ENCODE measurements at regions not wholly inside any gene's neighbourhood (a gene's known extent, or its start where the extent isn't known, plus 50 kb on each side); places are given as distances from the start of the nearest gene placed in this dataset.
"Not testable (repeated sequence)": the region's sequence is repeated elsewhere in the genome, so short reads cannot be mapped to it uniquely, and the experiment has no call there.

DNA sequence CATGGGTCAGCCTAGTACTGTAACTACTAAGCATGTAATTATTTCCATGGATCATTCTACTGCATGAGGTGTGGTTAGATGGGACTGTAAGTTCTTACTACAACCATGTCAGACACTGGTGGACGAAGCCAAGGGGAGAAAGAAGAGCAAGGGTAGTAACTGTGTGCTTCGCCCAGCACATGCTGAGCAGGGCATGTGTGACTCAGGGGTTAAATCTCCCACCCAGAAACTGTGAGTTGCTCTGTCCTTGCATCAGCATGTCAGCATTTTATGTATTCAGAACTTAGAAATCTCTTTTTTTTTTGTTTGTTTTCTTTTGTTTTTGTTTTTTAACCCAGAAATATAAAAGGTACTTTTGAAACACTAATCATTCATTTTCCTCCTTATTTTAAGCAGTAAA is 436.6 kb upstream of the KLF12 start:
- ATAC-seq (no peak), DNase-seq (no peak)

DNA sequence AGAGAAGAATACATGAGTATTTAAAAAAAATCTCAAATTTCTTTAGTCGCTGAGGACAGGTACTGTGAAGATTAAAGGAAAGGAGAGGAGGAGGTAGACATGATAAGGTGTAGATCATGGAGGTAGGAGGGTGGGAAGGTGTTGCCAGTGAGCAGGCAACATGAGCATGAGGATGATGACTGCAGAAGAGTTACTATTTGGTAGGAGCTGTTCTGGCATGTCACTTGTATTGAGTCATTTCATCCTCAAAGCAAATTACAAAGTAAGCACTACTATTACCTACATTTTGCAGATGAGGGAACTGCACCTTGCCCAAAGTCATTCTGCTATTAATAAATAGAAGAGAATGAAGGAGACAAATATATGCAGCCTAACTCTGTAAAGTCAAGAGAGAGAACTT is 435.8 kb upstream of the KLF12 start:
- DNase-seq: no peak
- no peak for ATAC-seq

- DNase-seq (no peak), ATAC-seq (no peak)
These were observed 435.0 kb upstream of the KLF12 start for GRCh38 chr13:74569251-74569650.

- no peak for ATAC-seq
These were observed 433.3 kb upstream of the KLF12 start for GRCh38 chr13:74567485-74567884.

DNA sequence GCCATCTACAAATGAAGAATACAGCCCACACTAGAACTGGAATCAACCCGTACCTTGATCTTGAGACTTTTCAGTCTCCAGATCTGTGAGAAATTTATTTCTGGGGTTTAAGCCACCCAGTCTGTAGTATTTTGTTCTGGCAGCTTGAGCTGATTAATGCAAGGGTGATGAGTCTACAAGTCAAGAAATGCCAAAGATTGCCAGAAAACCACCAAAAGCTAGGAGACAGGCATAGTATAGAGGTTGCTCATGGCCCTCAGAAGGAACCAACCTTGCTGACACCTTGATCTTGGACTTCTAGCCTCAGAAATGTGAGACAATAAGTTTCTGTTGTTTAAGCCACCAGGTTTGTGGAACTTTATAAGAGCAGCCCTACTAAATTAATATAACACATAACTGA is 428.2 kb upstream of the KLF12 start:
- DNase-seq (no peak), ATAC-seq (no peak)

More at GRCh38 chr13:74567485-74567884, 433.3 kb upstream of the KLF12 start:
- no peak for DNase-seq

- no peak for DNase-seq
- ATAC-seq: no peak
These were observed 427.0 kb upstream of the KLF12 start for GRCh38 chr13:74561155-74561554.

GRCh38 chr13:74560325-74560724 is 426.1 kb upstream of the KLF12 start:
- ATAC-seq (no peak), DNase-seq (no peak)

DNA sequence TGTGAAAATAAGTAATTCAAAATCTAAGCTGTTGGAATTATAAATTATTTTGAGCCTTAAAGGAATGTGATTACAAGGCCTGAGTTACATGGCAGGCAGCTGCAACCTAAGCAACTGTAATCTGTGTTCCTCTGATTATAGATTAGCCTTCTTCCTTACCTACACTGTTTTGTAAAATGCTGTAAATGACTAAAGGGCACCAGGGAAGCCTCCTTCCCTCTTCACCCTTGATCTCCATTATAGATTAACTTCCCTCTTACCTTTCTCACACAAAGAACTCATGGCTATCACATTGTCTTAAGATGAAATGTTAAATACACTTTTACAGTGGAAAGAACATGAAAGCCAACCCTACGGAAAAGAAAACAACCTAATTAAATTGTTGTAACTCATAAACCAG is 423.7 kb upstream of the KLF12 start:
- no peak for DNase-seq
- ATAC-seq: no peak

DNA sequence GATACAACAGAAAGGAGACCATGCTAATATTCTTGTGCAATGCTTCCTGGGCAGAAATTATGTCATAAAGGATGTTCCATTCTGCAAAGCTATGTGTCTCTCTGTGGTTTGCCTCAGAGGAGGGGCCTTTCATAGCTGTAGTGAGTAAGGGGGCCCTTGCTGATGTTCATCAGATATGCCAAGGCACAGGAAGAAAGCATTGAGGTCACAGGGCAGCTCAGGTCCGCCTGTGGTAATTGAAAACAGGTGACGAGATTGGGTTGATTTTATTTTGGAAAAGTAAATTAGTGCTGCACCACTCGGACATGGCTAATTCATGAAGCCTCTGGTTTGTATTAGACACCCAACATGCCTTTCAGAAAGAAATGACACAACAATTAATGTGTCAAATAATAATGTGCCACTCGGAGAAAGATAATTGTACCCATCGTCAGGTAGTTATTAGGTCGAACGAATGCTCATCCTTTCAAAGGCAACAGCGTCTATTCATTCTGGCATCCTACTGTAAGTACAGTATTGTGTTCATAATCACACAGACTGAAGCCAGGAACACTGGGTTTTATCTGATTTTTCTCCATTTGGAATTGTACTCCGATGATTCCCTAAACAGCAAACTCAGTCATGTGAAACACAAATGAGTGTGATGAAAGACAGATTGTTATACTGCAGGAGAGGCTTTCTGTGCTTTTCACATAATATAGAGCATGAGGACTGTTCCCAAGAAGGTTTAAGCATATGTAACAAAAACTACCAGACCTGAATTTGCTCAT is 421.6 kb upstream of the KLF12 start:
- no peak for DNase-seq
- ATAC-seq: no peak

- no peak for DNase-seq
- no peak for ATAC-seq
These were observed 421.0 kb upstream of the KLF12 start for GRCh38 chr13:74555276-74555625.

GRCh38 chr13:74554569-74555275 is 420.5 kb upstream of the KLF12 start:
- no peak for ATAC-seq
- no peak for DNase-seq

- DNase-seq (no peak), ATAC-seq (peak; percentile 69)
These were observed 415.8 kb upstream of the KLF12 start for GRCh38 chr13:74550039-74550438.

- not testable (repeated sequence) for ATAC-seq, DNase-seq
These were observed 402.4 kb upstream of the KLF12 start for GRCh38 chr13:74536649-74537048.

GRCh38 chr13:74533226-74533625 is 399.0 kb upstream of the KLF12 start:
- no peak for ATAC-seq
- no peak for DNase-seq

- no peak for ATAC-seq
These were observed 395.8 kb upstream of the KLF12 start for GRCh38 chr13:74530011-74530410.

DNA sequence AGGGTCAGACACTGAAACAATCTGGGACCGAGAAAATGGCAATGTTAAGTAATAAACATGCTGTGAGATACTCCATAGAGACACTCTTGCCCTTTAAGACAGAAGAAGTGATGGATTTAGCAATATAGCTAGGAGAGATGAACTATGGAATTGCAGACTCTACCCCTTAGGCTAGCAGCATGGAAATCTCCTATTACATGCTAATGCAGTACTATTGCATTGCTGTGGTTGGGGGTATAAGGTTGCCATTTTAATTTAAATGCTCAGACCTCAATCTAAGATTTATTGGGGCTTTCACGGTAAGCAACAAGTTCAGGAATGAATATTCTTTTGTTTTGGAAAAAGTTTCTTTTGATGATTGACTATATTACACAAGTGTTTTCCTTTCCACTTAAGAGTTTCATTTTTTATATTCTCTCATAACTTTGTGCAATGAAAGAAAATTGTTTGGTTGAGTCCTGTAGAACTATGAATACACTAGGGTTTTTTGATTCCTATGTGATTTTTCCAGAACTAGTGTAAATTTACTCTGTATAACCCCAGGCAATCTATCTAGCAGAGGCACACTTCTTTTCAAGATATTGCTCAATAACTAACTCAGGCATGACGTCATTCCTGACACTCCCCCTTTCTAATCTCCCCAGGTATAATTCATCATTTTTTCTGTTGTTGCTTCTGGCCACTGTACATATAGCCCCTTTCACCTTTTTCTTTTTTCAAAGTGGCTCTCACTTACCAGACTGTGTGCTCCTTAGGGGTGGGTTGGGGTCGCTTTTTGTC is 394.7 kb upstream of the KLF12 start:
- DNase-seq (no peak), ATAC-seq (no peak)

More at GRCh38 chr13:74530011-74530410, 395.8 kb upstream of the KLF12 start:
- no peak for DNase-seq

GRCh38 chr13:74523057-74523456 is 388.9 kb upstream of the KLF12 start:
- DNase-seq (no peak), ATAC-seq (no peak)

DNA sequence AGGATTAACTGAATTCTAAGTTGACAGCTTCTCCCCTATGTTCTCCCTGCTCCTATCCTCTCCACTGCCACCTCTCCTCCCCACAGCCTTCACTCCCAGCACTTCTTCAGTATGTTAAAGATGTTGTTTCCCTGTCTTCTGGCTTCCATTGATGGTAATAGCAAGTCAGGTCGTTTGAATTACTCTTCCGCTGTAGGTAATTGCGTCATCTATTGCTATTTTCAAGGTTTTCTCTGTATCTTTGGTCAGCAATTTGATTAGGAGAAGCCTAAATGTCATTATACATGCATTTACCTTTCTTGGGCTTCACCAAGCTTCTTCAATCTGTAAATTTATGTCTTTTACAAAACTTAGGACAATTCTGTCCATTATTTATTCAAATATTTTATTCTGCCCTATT is 377.3 kb upstream of the KLF12 start:
- ATAC-seq: no peak
- no peak for DNase-seq

DNA sequence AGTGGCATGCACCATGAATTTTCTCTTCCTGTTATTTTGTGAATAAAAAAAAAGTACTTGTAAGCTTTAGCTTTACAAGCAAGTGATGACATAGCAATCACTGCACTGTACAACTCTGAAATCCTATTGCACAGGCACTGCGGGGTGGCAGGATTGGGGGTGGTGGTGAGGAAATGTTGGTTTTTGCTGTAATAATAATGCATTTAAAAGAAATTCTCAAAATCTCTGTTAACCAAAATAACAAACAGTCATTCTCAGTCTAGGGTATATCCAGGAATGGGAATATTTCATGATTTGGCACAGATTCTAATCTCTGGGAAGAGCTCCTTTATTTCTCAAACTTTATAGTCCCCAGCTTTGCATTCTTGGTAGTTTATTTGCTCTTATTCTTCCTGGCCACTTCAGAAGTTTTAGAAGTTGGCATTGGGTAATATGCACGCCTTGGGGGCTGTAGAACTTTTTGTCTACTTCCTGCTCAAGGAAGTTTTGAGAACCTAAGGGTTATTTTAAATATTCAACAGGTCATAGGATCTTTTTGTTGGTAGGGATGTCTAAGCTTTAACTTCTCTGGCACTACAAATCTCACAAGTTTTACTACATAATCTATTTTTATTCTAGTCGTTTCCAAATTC is 353.0 kb upstream of the KLF12 start:
- ATAC-seq (no peak), DNase-seq (no peak)

DNA sequence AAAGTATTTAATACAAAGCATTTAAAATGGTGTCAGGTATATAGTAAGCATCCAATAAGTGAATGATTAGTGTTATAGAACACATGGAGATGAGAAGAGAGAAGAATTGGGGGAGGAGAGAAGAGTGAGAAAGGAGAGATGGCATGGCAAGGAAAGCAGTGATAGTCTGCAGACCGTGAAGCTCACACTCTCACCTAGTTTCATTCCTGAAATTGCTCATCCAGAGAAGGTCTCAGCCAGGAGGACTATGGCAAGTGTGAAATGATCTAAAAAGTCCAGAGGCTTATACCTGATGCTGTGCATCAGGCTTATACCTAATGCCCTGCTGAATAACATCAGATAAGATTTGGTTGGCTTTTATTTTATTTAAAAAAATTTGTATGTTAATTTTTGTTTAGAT is 351.6 kb upstream of the KLF12 start:
- ATAC-seq: no peak

DNA sequence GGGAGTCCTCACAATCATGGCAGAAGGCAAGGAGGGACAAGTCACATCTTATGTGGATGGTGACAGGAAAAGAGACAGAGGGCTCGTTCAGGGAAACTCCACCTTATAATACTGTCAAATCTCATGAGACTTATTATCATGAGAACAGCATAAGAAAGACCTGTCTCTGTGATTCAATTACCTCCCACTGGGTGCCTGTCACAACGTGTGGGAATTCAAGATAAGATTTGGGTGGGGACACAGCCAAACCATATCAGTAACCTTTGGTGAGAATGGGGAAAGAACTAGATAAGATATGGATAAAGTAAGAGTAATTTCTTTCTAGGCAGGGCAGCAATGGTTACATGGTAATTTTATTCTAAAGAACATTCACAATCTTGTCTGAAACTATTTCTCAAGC is 344.9 kb upstream of the KLF12 start:
- DNase-seq (no peak), ATAC-seq (no peak)

More for the DNA sequence above, 351.6 kb upstream of the KLF12 start:
- DNase-seq: no peak

- DNase-seq (no peak), ATAC-seq (no peak)
These were observed 342.6 kb upstream of the KLF12 start for GRCh38 chr13:74476788-74477187.

- no peak for DNase-seq
- no peak for ATAC-seq
These were observed 342.2 kb upstream of the KLF12 start for GRCh38 chr13:74476365-74476764.

Data from stimulated activated naive CD8-positive, alpha-beta T cell treated with anti-CD3 and anti-CD28 coated beads, Interleukin-15, Interleukin-2, amounts not matched to agents 100 U/mL and 50 U/mL, for 24 hours (primary cell).